Limb (tissue), 2 donors: ENCODE measurements at regions not wholly inside any gene's neighbourhood (a gene's known extent, or its start where the extent isn't known, plus 50 kb on each side); places are given as distances from the start of the nearest gene placed in this dataset.

ENCODE experiments used
- DNase-seq, 2 donors: peaks; one replicate each; pipeline ENCODE4 v3.0.0-alpha.2; 2016; ENCODE audit errors: extremely low spot score in 2 of 2

- DNase-seq = no peak
Observed at GRCh38 chr12:107888789-107889188, 114.3 kb downstream of the ASCL4 start.

GRCh38 chr12:107891967-107892366 lies 117.5 kb downstream of the ASCL4 start:
- DNase-seq = no peak

DNA sequence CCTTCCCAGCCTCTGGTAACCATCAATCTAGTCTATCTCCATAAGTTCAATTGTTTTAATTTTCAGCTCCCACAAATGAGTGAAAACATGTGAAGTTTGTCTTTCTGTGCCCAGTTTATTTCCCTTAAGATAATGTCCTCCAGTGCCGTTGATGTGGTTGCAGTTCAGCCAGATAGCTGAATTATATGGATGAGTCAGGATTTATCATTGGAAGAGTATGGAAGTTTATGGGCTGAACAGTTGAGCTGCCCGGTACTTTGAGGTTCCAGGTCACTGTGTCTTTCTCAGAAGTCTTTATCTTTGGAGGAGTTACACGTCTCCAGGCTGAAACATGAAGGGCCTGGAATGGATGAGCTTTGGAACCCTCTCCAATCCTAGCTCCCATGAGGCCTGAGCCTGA lies 120.1 kb downstream of the ASCL4 start:
- DNase-seq = no peak

DNA sequence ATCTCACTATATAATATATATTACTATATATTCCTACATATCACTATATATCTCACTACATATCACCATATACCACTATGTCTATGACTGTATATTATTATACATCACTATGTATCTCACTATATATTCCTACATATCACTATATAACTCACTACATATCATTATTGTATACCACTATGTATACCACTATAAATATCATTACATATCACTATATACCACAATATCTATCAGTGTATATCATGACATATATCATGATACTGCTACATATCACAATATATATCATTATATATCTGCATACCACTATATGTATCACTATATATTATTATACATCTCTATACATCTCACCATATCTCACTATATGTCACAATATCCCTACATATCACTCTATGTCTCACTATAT lies 121.5 kb downstream of the ASCL4 start:
- DNase-seq = no peak

DNA sequence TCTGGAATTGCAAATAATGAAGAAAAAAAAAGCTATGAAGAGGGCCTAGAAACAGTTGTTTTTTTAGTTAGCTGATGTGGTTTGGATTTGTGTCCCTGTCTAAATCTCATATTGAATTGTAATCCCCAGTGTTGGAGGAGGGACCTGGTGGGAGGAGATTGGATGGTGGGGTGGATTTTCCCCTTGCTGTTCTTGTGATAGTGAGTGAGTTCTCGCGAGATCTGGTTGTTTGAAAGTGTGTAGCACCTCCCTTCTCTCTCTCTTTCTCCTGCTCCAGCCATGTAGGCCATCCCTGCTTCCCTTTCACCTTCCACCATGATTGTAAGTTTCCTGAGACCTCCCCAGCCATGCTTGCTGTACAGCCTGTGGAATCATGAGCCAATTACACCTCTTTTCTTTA lies 126.1 kb downstream of the ASCL4 start:
- no peak for DNase-seq

GRCh38 chr12:107903341-107904061 lies 129.0 kb downstream of the ASCL4 start:
- peak; percentile 7 to 73 for DNase-seq

GRCh38 chr12:107906707-107907106 lies 132.2 kb downstream of the ASCL4 start:
- DNase-seq = no peak

GRCh38 chr12:107912421-107913004 lies 138.0 kb downstream of the ASCL4 start:
- DNase-seq = peak in 1 of 2 donors; percentile 51

DNA sequence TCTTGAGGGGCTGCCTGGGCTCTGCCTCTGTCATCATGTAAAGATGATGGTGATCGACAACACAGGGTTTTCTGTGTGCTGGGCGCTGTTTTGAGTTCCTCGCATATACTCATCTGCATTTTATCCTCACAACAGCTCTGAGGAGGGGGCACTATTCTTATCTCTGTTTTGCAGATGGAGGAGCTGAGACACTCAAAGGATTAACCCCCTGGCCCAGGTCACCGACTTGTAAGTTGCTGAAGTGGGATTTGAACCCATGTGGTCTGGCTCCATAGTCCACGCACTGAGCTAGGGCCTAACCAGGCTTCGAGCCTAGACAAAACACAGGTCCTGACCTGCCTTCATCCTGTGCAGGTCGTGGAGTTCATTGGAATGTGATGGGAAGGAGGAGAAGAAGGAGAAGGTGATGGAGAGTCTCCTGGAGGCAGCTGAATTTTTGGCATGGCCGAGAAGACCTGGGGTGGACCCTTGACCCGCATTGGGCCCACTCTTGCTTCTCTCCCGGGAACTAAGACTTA lies 140.0 kb downstream of the ASCL4 start:
- no peak for DNase-seq

DNA sequence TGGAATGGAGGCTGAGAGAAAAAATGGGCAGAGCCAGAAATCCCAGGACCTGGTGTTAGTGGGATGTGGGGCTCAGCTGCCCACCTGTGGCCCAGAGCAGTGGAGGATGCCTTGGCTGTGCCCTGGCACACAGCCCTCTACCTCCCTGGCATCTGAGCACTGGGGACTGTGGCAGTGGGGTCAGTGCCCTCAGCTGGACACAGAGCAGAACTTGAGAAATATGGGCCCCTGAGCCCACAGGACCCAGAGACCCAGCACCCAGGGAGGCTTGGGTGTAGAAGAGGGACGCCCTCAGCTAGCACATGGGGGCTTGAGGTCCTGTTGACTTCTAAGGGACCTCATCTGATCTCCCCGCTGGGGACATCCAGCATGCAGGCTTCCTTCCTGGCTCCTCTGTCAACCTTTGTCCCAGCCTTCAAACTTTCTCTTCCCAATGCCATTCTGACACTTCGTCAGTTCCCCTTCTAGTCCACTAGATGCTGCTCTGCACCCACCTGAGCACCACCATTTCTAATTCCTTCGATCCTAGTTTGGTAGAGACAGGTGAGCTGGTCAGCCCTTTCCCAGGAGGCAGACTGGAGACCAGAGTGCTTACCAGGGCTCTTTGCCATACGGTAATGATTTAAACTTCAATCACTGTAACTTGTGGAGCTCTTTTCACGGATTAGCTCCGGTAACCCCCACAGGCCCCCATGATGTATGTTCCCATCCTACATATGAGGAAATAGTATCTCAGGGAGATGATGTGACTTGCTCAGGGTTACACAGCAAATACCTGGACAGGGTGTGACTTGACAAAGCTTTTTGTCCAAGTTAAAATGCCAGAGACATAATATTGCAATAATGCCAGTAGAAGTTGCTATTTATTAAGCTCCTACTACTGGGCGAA lies 143.7 kb downstream of the ASCL4 start:
- DNase-seq = peak; percentile 3 to 48

DNA sequence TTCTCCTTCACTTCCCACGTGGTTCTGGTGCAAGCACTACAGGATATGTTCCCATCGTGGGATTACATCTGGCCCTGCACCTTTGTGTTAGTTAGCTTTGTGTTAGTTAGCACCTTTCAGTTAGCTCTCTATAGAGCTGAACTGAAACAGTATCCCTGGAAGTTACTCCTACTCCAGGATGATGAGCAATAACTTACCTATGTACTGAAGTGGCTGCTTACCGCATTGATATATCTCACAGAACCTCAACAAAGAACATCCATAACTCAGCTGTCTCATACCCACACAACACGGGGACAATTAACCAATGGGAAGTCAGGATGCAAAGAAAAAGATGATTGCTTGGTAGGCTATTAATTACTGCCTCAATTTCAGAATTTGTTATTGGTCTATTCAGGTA lies 146.6 kb downstream of the ASCL4 start:
- DNase-seq = no peak

GRCh38 chr12:107925125-107925524 lies 150.6 kb downstream of the ASCL4 start:
- DNase-seq = no peak

DNA sequence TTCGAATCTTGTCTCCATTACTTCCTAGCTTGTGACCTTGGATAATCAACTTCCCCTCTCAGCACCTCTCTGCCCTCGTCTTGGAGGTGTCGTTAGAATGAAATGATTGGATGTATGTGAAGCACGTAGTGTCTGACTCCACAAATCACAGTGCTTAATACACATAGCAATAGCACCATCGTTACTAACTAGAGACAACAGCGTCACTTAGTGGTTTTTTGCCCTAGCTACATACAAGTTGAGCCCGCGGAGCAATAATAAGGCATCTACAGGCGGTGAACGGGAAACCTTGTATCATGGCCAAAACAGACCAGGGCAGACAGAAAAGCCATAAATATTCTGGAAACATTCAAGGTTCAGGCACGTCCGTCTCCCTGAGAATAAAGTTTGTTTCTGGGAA lies 154.9 kb downstream of the ASCL4 start:
- DNase-seq = peak in 1 of 2 donors; percentile 3

DNA sequence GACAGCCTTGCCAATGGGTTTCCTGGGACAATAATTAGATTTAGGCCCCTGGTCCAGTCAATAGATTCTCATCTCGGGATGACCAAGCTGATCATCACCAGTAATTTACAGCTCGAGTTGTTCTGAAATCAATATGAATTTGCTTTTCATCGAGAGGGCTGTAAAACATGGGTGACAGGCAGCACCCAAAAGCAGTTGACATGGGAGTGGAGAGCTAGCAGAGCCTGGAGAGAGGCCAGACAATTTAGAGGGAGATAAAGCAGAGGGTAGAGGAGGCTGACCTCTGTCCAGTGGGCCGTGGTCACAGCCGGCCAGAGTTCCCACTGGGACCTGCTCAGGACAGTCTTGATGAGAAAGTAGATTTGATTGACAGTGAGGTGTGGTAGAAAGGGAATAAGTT lies 157.3 kb downstream of the ASCL4 start:
- DNase-seq = no peak

DNA sequence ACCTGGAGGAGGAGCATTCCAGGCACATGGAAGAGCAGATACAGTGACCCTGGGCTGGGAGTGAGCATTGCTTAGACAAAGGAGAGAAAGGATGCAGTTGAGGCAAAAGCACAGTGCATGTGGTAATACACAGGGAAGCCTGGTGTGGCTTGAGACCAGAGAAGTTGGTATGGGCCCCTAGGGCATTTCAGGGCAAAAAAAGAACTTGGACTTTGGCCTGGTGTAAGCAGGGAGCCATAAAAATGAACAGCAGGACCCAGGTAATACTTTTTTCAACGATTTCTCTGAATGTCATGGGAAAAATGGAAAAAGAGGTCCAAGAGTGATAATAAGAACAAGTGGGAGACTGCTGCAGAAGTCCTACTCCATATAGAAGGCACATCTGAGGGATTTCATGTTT lies 163.9 kb downstream of the ASCL4 start:
- no peak for DNase-seq

DNA sequence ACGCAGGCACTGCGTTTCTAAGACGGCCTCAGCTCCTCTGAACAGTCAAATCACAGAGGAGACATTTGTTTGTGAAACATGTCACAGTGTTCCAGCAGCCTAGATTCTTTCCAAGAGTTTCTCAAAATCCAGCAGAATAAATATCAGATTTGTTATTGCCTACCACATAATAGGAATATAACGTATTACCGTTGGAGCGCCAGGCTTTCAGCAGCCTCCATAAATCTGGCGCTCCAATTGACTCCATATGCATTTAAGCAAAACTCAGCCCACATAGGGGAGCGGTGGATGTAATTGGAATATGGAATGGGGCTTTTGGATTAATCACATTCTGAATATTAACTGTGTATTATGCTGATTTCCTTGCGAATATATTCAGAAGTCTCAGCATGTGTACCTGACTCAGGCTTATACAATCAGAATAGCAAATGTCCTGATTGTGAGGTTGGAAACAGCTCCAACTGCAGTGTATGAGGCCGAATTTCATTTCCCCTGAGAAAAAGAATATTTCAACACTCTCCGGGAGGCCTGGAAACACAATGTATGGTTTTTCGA lies 174.0 kb downstream of the ASCL4 start:
- peak in 1 of 2 donors; percentile 39 for DNase-seq

GRCh38 chr12:107951024-107951423 lies 176.5 kb downstream of the ASCL4 start:
- no peak for DNase-seq

DNA sequence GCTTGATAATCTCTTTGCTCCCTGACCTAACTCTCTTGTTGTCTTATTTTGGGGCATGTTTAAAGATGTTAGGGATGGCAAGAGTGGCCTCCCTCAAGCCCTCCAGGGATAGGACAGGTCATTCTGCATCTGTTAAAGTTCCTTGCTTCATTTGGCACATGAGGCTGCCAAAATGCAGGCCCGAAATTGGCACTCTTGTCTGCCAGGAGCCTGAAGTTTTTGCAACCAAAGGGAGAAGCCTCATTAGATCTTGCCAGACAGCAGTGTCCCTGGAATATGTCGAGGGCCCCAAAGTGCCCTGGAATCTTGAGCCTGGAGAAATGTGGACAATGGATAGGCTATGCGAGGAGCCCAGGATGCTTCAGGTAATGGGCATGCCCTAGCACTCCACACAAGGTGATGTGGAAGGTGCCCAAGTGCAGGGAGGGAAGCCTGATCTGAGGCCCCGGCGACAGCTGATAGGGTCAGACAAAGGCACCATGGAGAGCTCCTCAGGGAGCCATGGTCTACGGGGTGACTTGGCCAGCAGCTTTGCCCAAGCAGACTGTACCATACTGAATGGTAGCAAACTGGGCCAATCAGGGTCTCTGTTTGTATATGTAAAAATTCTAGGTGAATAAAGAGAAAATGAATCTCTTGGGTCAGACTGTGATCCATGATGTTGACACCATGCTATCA lies 173.0 kb upstream of the WSCD2 start:
- DNase-seq = no peak

DNA sequence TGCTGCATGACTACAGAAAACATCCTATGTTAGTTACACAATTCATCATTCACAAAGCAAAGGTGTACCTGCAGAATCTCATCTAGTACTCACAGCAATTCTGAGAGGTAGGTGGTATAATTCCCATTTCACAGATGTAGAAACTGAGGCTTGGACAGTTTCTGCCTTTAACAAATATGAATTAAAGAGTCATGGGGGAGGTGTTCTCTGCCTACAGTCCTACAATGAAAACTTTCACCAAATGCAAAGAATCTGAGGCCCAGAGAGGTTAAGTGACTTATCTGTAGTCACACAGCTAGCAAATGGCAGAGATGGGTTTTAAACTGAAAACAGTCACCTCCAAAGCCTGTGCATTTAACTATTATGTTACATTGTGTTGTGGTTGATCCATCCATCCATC lies 171.6 kb upstream of the WSCD2 start:
- no peak for DNase-seq

- DNase-seq = no peak
Observed at GRCh38 chr12:107963635-107964034, 165.5 kb upstream of the WSCD2 start.

DNA sequence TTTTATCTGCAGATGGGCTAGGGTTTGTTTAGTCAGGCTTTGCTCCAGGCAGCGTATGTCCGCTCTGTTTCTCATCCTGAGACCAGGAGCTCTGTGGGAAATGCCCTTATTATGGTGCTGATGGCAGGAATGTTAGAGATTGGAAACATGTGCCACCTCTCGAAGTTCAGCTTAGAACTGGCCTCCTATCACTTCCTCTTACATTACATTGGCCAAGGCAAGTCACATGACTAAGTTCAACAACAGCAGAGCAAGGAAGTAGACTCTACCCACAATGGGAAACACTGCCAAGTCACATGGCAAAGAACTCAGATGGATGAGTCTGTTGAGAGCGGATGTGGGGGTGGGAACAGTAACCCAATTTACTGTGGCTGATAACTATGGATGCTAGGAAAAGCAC lies 161.9 kb upstream of the WSCD2 start:
- no peak for DNase-seq
